ENCODE measurements at regions not wholly inside any gene's neighbourhood (a gene's known extent, or its start where the extent isn't known, plus 50 kb on each side); places are given as distances from the start of the nearest gene placed in this dataset.

DNA sequence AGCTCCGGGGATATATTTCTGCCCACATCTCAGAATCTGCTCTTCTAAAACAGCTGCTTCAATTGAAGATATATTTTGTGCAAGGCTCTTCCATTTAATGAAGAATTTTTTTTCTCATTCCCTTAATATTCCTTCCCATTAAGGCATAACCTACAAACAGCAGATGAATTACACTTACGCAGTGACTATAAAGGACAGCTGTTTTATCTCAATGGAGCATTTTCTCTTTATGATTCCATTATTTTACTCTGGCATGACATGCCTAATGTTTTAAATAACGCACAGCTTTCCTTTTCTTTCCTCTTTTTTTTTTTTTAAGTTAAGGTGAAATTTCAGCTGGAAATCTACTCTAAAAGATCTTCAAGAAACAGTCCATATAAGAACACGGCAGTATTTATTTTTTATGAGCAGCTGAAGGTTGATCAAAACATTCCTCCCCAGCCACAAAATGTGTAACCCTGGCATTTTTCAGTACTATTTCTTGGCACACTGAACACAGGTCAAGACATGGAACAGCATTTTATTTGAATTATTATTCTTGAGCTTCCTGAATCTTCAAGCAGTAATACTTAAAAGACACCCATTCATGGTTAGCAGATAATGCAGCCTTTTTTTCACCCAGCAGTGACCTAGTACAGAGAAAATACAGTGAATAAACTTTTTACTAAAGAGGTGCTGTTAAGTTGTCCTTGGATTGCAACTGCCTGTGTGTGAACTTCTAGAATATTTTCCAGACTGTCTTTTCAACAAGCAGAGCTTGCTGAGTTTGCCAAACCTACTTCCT, 118.1 kb upstream of the FOXN3 start:
- Histone ChIP-seq H3F3A (ENCODE audit: insufficient read depth, low read length, poor library complexity, severe bottlenecking) (no peaks in the 10 kb centered on the region), H3K4me2 (ENCODE audit: low read length) (no peak overlapping the region), H3K9me3 (ENCODE audit: low read length) (no peaks in the 10 kb centered on the region), H3K27ac (ENCODE audit: low read length) (no peak overlapping the region), H3K36me3 (ENCODE audit: insufficient read depth, low read length) (no peaks in the 10 kb centered on the region), H3K9ac (ENCODE audit: low read length) (no peak overlapping the region), H3K9me2 (ENCODE audit: insufficient read depth, low read length) (no peaks in the 10 kb centered on the region), H4K20me1 (ENCODE audit: insufficient read depth) (no peaks in the 10 kb centered on the region), H2AFZ (ENCODE audit: low read depth, low read length) (no peak overlapping the region), H3K79me2 (replicated peaks; ENCODE audit: insufficient read depth, low read length) (no peaks in the 10 kb centered on the region), H3K27me3 (ENCODE audit: insufficient read depth, low read depth, low read length) (no peaks in the 10 kb centered on the region), H3K4me3 (ENCODE audit: low read length) (no peak overlapping the region)
- TF ChIP-seq CTCF (IDR thresholded peaks at IDR 0.05; ENCODE audit: poor library complexity, severe bottlenecking) (no peak), RAD21 (conservative IDR thresholded peaks at IDR 0.05) (no peak), EP300 (conservative IDR thresholded peaks at IDR 0.05; ENCODE audit: poor library complexity, severe bottlenecking) (no peak)

- Histone ChIP-seq H3K9me3 (ENCODE audit: low read length) (no peaks in the 10 kb centered on the region), H4K20me1 (ENCODE audit: insufficient read depth) (no peaks in the 10 kb centered on the region), H2AFZ (ENCODE audit: low read depth, low read length) (no peak overlapping the region), H3K27ac (ENCODE audit: low read length) (no peak overlapping the region), H3K4me3 (ENCODE audit: low read length) (no peak overlapping the region), H3K36me3 (ENCODE audit: insufficient read depth, low read length) (no peaks in the 10 kb centered on the region), H3K4me2 (ENCODE audit: low read length) (no peak overlapping the region), H3K79me2 (replicated peaks; ENCODE audit: insufficient read depth, low read length) (no peaks in the 10 kb centered on the region), H3K27me3 (ENCODE audit: insufficient read depth, low read depth, low read length) (no peaks in the 10 kb centered on the region), H3K9me2 (ENCODE audit: insufficient read depth, low read length) (no peaks in the 10 kb centered on the region), H3F3A (ENCODE audit: insufficient read depth, low read length, poor library complexity, severe bottlenecking) (no peaks in the 10 kb centered on the region), H3K9ac (ENCODE audit: low read length) (no peak overlapping the region)
- TF ChIP-seq REST (IDR thresholded peaks at IDR 0.05; ENCODE audit: borderline replicate concordance) (no peak), POLR2AphosphoS5 (IDR thresholded peaks at IDR 0.05) (no peak), RAD21 (conservative IDR thresholded peaks at IDR 0.05) (no peak), EZH2 (IDR thresholded peaks at IDR 0.05; ENCODE audit: borderline replicate concordance, insufficient read depth, low read length, poor library complexity, severe bottlenecking) (no peak), SMC3 (conservative IDR thresholded peaks at IDR 0.05; ENCODE audit: poor library complexity) (no peak), MXI1 (conservative IDR thresholded peaks at IDR 0.05; ENCODE audit: poor library complexity, severe bottlenecking) (no peak), TAF1 (IDR thresholded peaks at IDR 0.05; ENCODE audit: low read depth) (no peak), EP300 (conservative IDR thresholded peaks at IDR 0.05; ENCODE audit: poor library complexity, severe bottlenecking) (no peak), CTCF (IDR thresholded peaks at IDR 0.05; ENCODE audit: poor library complexity, severe bottlenecking) (no peak)
Measured at GRCh38 chr14:89533766-89534165, 116.7 kb upstream of the FOXN3 start.

All from neural cell (in vitro differentiated cells).